Lung (tissue), 11 donors: ENCODE measurements at regions not wholly inside any gene's neighbourhood (a gene's known extent, or its start where the extent isn't known, plus 50 kb on each side); places are given as distances from the start of the nearest gene placed in this dataset.
A peak's percentile ranks its signal among the peaks of the same experiment; 100 is the strongest.

Experiments
- ATAC-seq: fragments of 200-7000 bp; cut with Tn5 transposase; one replicate; pipeline ENCODE4 v1.9.1; 2020; ENCODE audit warnings: moderate number of reproducible peaks; ENCODE audit not compliant: insufficient read depth, low FRiP score
- DNase-seq, 3 donors: peaks; one replicate each; pipeline ENCODE4 v3.0.0-alpha.2; 2013 to 2017
- H3K27ac ChIP-seq, 2 donors: one replicate each; pipeline ENCODE4 v1.5.1; 2013; ENCODE audit warnings: mild to moderate bottlenecking in 2 of 2, moderate library complexity in 2 of 2, control low read depth in 1 of 2, inconsistent platforms in 1 of 2, low read depth in 1 of 2, low read length in 1 of 2
- H3K27me3 ChIP-seq, 3 donors: one replicate each; pipeline ENCODE4 v1.5.1; 2013; ENCODE audit warnings: low read length in 2 of 3; ENCODE audit not compliant: control insufficient read depth in 3 of 3, insufficient read depth in 3 of 3
- H3K36me3 ChIP-seq, 4 donors: one replicate each; pipeline ENCODE4 v1.5.1; 2013; ENCODE audit warnings: low read length in 4 of 4, mild to moderate bottlenecking in 1 of 4, moderate library complexity in 1 of 4; ENCODE audit not compliant: control insufficient read depth in 4 of 4, insufficient read depth in 4 of 4
- H3K4me1 ChIP-seq, 5 donors: one replicate each; pipeline ENCODE4 v1.5.1; 2013; ENCODE audit warnings: low read length in 5 of 5, mild to moderate bottlenecking in 2 of 5, moderate library complexity in 1 of 5; ENCODE audit not compliant: control insufficient read depth in 5 of 5, insufficient read depth in 5 of 5
- H3K4me3 ChIP-seq: one replicate; pipeline ENCODE4 v1.5.1; 2013; ENCODE audit warnings: mild to moderate bottlenecking, control low read depth, moderate library complexity
- H3K9ac ChIP-seq, 2 donors: one replicate each; pipeline ENCODE4 v1.5.1; 2013; ENCODE audit warnings: low read length in 2 of 2, control low read depth in 1 of 2; ENCODE audit not compliant: insufficient read depth in 1 of 2
- H3K9me3 ChIP-seq, 4 donors: one replicate each; pipeline ENCODE4 v1.5.1; 2013; ENCODE audit warnings: low read length in 3 of 4, mild to moderate bottlenecking in 1 of 4, moderate library complexity in 1 of 4; ENCODE audit not compliant: control insufficient read depth in 4 of 4, insufficient read depth in 3 of 4
- WGBS, 2 donors: extraction: QIAGEN DNeasy Blood & Tissue Kit; methylation state at CpG; one replicate each; pipeline ENCODE4 v1.1.7; 2013; 5-methylcytosine and 5-hydroxymethylcytosine counted together
- TF ChIP-seq, protein P1 (sequence below): IDR thresholded peaks from 2 replicates; pipeline ENCODE4 v1.5.1; 2012; ENCODE audit warnings: mild to moderate bottlenecking; ENCODE audit errors: control extremely low read depth, extremely low read depth
- donor health status: control.
- donor health status: control.
- donor health status: Bipolar disorder and iron deficiency.
- donor health status: healthy.
- donor health status: DM: yes; HTN: yes; CAD: no.

DNA sequence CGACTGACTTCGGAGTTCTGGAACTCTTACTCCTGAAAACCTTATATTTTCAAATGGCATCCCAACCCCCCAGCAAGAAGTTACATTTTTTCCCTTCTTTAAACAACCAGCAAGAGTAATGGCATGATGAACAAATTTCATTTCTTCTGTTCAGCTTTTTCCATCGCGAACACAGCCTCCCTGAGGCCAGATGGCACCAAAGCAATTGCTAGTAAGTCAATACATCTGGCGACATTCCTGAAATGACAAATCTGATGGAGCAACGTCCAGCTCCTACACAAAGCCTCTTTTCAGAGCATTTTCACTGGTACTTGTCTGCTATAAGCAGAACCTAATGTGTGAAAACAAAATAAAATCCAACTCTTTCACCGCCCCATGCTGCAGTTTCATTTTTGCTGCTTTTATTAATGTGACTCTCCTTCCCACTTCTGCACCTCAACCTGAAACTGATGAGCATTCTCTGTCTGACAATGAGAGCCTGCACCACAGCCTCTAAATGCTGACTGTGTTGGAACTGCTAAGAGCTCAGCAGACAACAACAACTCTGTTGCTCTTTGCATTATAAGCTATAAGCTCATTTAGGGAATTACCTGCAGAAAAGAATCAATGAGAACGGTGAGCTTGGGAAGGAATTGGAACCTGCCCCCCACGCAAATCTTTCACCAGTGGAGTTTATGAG, 229.8 kb downstream of the FGFR2 start:
- Histone ChIP-seq H3K36me3 (no peaks in the 10 kb centered on the region), H3K9ac (no peak overlapping the region), H3K4me3 (no peak overlapping the region), H3K4me1 (peaks cover 0 to 30% (median 16%) of the 10 kb centered on the region in 5 donors), H3K9me3 (no peaks in the 10 kb centered on the region), H3K27ac (no peak overlapping the region), H3K27me3 (no peaks in the 10 kb centered on the region)
- WGBS, 2 donors = 65 to 75% methylated on average over 9 of the region's 9 CpGs
- TF ChIP-seq, protein P1, sequence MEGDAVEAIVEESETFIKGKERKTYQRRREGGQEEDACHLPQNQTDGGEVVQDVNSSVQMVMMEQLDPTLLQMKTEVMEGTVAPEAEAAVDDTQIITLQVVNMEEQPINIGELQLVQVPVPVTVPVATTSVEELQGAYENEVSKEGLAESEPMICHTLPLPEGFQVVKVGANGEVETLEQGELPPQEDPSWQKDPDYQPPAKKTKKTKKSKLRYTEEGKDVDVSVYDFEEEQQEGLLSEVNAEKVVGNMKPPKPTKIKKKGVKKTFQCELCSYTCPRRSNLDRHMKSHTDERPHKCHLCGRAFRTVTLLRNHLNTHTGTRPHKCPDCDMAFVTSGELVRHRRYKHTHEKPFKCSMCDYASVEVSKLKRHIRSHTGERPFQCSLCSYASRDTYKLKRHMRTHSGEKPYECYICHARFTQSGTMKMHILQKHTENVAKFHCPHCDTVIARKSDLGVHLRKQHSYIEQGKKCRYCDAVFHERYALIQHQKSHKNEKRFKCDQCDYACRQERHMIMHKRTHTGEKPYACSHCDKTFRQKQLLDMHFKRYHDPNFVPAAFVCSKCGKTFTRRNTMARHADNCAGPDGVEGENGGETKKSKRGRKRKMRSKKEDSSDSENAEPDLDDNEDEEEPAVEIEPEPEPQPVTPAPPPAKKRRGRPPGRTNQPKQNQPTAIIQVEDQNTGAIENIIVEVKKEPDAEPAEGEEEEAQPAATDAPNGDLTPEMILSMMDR = no peak
- ATAC-seq = peak; percentile 56
- DNase-seq = peak; percentile 91 to 98 (median 98)

DNA sequence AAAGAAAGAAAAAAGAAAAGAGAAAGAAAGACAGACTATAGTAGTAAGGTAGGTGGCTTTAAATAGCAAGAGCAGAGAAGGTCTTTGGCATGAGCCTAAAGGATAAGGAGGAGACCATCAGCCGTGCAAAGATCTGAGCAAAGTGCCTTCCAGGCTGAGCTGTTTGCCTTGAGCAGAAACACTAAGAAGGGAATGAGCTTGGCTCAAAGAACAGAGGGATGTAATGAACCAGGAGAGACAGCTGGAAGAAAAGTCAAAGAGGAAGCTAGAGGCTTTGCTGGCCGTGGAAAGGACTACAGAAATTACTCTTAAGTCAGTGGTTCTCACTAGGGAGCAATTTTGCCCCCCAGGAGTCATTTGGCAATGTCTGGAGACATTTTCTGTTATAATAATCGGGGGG, 228.6 kb downstream of the FGFR2 start:
- 56 to 72% methylated on average over 3 of the region's 3 CpGs for WGBS, 2 donors
- no peaks in the 10 kb centered on the region for H3K27me3 ChIP-seq
- H3K4me3 ChIP-seq = no peak overlapping the region
- no peak overlapping the region for H3K9ac ChIP-seq
- DNase-seq (peak; percentile 26 to 84 (median 69)), ATAC-seq (no peak)
- no peak overlapping the region for H3K27ac ChIP-seq
- H3K4me1 ChIP-seq = peaks cover 0 to 30% (median 16%) of the 10 kb centered on the region in 5 donors
- TF ChIP-seq, protein P1 = no peak
- no peaks in the 10 kb centered on the region for H3K36me3 ChIP-seq
- H3K9me3 ChIP-seq = no peaks in the 10 kb centered on the region

- WGBS, 2 donors = 73 to 93% methylated on average over 3 of the region's 3 CpGs
- Histone ChIP-seq H3K4me1 (peaks cover 0 to 42% (median 24%) of the 10 kb centered on the region in 5 donors), H3K9me3 (no peaks in the 10 kb centered on the region), H3K9ac (no peak overlapping the region), H3K27ac (no peak overlapping the region), H3K4me3 (no peak overlapping the region), H3K36me3 (no peaks in the 10 kb centered on the region), H3K27me3 (no peaks in the 10 kb centered on the region)
- TF ChIP-seq, protein P1 = no peak
- no peak for ATAC-seq
- DNase-seq = no peak
These were observed 226.4 kb downstream of the FGFR2 start for GRCh38 chr10:121371836-121372235.

GRCh38 chr10:121373411-121373810, 224.8 kb downstream of the FGFR2 start:
- H3K27me3 ChIP-seq = no peaks in the 10 kb centered on the region
- no peak overlapping the region for H3K4me3 ChIP-seq
- WGBS, 2 donors = 82 to 85% methylated on average over 2 of the region's 2 CpGs
- H3K9me3 ChIP-seq = no peaks in the 10 kb centered on the region
- ATAC-seq = no peak
- no peaks in the 10 kb centered on the region for H3K36me3 ChIP-seq
- H3K4me1 ChIP-seq = peaks cover 0 to 33% (median 14%) of the 10 kb centered on the region in 5 donors
- TF ChIP-seq, protein P1 = no peak
- H3K27ac ChIP-seq = no peak overlapping the region
- H3K9ac ChIP-seq = no peak overlapping the region
- DNase-seq = no peak
